ENCODE measurements at regions not wholly inside any gene's neighbourhood (a gene's known extent, or its start where the extent isn't known, plus 50 kb on each side); places are given as distances from the start of the nearest gene placed in this dataset.

- peak; percentile 25 for DNase-seq (ENCODE audit: low read depth)
Observed at GRCh38 chr12:104858611-104859543, 99.2 kb downstream of the SLC41A2 start.

- no peak for DNase-seq (ENCODE audit: low read depth)
Observed at GRCh38 chr12:104856531-104856930, 101.6 kb downstream of the SLC41A2 start.

- no peak for DNase-seq (ENCODE audit: low read depth)
Observed at GRCh38 chr12:104855599-104855998, 102.5 kb downstream of the SLC41A2 start.

- DNase-seq (ENCODE audit: low read depth): no peak
Observed at GRCh38 chr12:104852896-104853295, 105.2 kb downstream of the SLC41A2 start.

GRCh38 chr12:104852102-104852501, 106.0 kb downstream of the SLC41A2 start:
- no peak for DNase-seq (ENCODE audit: low read depth)

GRCh38 chr12:104850781-104851180, 107.3 kb downstream of the SLC41A2 start:
- no peak for DNase-seq (ENCODE audit: low read depth)

GRCh38 chr12:104846056-104846767, 111.9 kb downstream of the SLC41A2 start:
- DNase-seq (ENCODE audit: low read depth): no peak

GRCh38 chr12:104844123-104844522, 114.0 kb downstream of the SLC41A2 start:
- no peak for DNase-seq (ENCODE audit: low read depth)

GRCh38 chr12:104840262-104840661, 117.8 kb downstream of the SLC41A2 start:
- no peak for DNase-seq (ENCODE audit: low read depth)

GRCh38 chr12:104835317-104835716, 122.8 kb downstream of the SLC41A2 start:
- DNase-seq (ENCODE audit: low read depth): no peak

- DNase-seq (ENCODE audit: low read depth): no peak
Observed at GRCh38 chr12:104834607-104835006, 123.5 kb downstream of the SLC41A2 start.

GRCh38 chr12:104833756-104834155, 124.3 kb downstream of the SLC41A2 start:
- DNase-seq (ENCODE audit: low read depth): no peak

- DNase-seq (ENCODE audit: low read depth): no peak
Observed at GRCh38 chr12:104828015-104828414, 130.1 kb downstream of the SLC41A2 start.

GRCh38 chr12:104827587-104827986, 130.5 kb downstream of the SLC41A2 start:
- DNase-seq (ENCODE audit: low read depth): no peak

- no peak for DNase-seq (ENCODE audit: low read depth)
Observed at GRCh38 chr12:104825408-104825807, 132.7 kb downstream of the SLC41A2 start.

GRCh38 chr12:104823985-104824461, 134.1 kb downstream of the SLC41A2 start:
- no peak for DNase-seq (ENCODE audit: low read depth)

GRCh38 chr12:104822941-104823340, 135.1 kb downstream of the SLC41A2 start:
- DNase-seq (ENCODE audit: low read depth): no peak

GRCh38 chr12:104816845-104817503, 141.1 kb downstream of the SLC41A2 start:
- DNase-seq (ENCODE audit: low read depth): no peak

- DNase-seq (ENCODE audit: low read depth): no peak
Observed at GRCh38 chr12:104815935-104816334, 142.2 kb downstream of the SLC41A2 start.

GRCh38 chr12:104814944-104815343, 143.1 kb downstream of the SLC41A2 start:
- DNase-seq (ENCODE audit: low read depth): no peak
